ENCODE measurements at regions not wholly inside any gene's neighbourhood (a gene's known extent, or its start where the extent isn't known, plus 50 kb on each side); places are given as distances from the start of the nearest gene placed in this dataset.

- DNase-seq: no peak
Measured at GRCh38 chr2:78873526-78873925, 152.0 kb upstream of the REG3G start.

GRCh38 chr2:78876316-78876688 is 149.2 kb upstream of the REG3G start:
- DNase-seq: no peak

GRCh38 chr2:78887446-78887845 is 138.1 kb upstream of the REG3G start:
- no peak for DNase-seq

GRCh38 chr2:78890935-78891334 is 134.6 kb upstream of the REG3G start:
- no peak for DNase-seq

- no peak for DNase-seq
Measured at GRCh38 chr2:78892295-78892694, 133.2 kb upstream of the REG3G start.

GRCh38 chr2:78895022-78895421 is 130.5 kb upstream of the REG3G start:
- no peak for DNase-seq

- DNase-seq: no peak
Measured at GRCh38 chr2:78896536-78896935, 129.0 kb upstream of the REG3G start.

- no peak for DNase-seq
Measured at GRCh38 chr2:78907089-78907488, 118.4 kb upstream of the REG3G start.

GRCh38 chr2:78908973-78909372 is 116.5 kb upstream of the REG3G start:
- no peak for DNase-seq

- no peak for DNase-seq
Measured at GRCh38 chr2:78910376-78910775, 115.1 kb upstream of the REG3G start.

GRCh38 chr2:78913257-78913656 is 112.2 kb upstream of the REG3G start:
- DNase-seq: no peak

- no peak for DNase-seq
Measured at GRCh38 chr2:78925258-78925657, 100.2 kb upstream of the REG3G start.

- DNase-seq: no peak
Measured at GRCh38 chr2:78928502-78928901, 97.0 kb upstream of the REG3G start.

- DNase-seq: no peak
Measured at GRCh38 chr2:78940998-78941397, 84.5 kb upstream of the REG3G start.

- no peak for DNase-seq
Measured at GRCh38 chr2:78941751-78942150, 83.8 kb upstream of the REG3G start.

GRCh38 chr2:78963881-78964280 is 61.6 kb upstream of the REG3G start:
- DNase-seq: no peak

GRCh38 chr2:78967294-78967693 is 58.2 kb upstream of the REG3G start:
- DNase-seq: no peak

- DNase-seq: no peak
Measured at GRCh38 chr2:78973630-78974029, 51.9 kb upstream of the REG3G start.

Data from activated CD4-positive, alpha-beta T cell treated with anti-CD3 and anti-CD28 coated beads for 48 hours (primary cell).